GM18861 (cell line): ENCODE measurements at regions not wholly inside any gene's neighbourhood (a gene's known extent, or its start where the extent isn't known, plus 50 kb on each side); places are given as distances from the start of the nearest gene placed in this dataset.
"Not testable (repeated sequence)": the region's sequence is repeated elsewhere in the genome, so short reads cannot be mapped to it uniquely, and the experiment has no call there.

ENCODE experiments used
- ATAC-seq: cut with Tn5 transposase; IDR thresholded peaks from one replicate; pipeline ENCODE4 v1.9.1; 2021; ENCODE audit not compliant: unreplicated experiment

- ATAC-seq, result no peak
These were observed 109.2 kb downstream of the TMEM121 start for GRCh38 chr14:105635560-105635959.

DNA sequence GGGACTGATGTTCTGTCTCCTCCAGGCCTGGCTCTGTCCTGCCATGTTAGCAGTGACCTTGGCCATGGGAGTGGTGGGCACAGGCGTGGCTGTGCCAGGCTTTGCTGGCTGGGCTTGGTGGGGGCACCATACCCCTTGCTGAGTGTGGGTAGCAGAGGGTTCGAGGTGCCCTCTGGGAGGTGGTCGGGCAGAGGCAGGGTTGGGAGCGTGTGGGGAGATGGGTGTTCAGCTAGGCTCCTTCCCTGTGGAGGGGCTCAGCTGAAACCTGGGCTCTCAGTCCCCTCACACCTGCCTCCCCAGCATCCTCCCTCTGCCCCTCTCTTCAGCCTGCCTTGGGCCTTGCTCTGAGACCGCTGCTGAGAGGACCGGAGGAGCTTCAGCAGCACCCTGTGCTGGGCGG lies 109.6 kb downstream of the TMEM121 start:
- not testable (repeated sequence) for ATAC-seq

GRCh38 chr14:105636935-105637334 lies 110.6 kb downstream of the TMEM121 start:
- no peak for ATAC-seq

GRCh38 chr14:105637345-105637744 lies 111.0 kb downstream of the TMEM121 start:
- ATAC-seq, result not testable (repeated sequence)

- ATAC-seq, result not testable (repeated sequence)
These were observed 113.9 kb downstream of the TMEM121 start for GRCh38 chr14:105639969-105640931.

DNA sequence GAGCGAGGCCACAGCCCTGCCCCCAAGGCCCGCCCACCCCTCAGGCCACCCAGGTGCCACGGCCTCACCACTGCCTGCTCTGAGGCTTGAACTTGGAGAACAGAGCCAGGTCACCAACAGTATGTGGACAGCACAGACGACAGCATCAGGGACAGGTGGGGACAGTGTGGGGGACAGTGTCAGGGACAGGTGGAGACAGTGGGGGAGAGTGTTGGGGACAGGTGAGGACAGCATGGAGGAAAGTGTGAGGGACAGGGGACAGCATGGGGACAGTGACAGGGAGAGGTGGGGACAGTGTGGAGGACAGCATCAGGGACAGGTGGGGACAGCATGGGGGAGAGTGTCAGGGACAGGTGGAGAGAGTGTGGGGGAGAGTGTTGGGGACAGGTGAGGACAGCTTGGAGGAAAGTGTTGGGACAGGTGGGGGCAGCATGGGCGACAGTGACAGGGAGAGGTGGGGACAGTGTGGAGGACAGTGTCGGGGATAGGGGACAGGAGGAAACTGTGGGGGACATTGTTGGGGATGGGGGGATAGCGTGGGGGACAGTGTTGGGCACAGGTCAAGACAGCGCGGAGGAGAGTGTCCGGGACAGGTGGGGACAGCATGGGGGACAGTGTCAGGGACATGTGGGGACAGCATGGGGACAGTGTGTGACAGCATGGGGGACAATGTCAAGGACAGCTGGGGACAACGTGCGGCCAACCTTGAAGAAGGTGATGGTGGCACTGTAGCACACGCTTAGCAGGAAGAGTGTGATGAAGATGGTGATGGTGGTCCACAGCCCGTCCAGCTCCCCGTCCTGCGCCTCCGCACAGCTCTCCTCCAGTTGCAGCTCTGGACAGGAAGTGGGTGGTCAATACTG lies 114.9 kb downstream of the TMEM121 start:
- ATAC-seq, result no peak

DNA sequence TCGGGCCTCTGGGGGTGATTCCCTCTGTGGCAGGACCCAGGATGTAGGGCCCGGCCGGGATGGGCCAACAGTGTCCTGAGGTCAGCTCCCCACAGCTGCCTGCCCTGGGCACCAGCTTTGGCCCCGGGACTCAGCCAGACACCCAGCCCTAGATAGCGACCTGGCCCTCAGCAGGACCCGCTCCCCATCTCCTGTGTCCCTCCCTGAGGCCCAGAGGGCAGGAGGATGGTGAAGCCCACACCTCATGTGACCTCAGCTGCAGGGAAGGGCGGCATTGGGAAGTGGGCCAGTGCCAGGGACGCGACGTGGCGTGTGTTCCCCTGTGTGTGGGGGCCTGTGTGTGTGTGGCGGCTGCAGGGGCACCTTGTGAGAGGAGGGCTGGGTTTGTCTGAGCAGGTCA lies 115.6 kb downstream of the TMEM121 start:
- not testable (repeated sequence) for ATAC-seq

GRCh38 chr14:105642486-105642885 lies 116.1 kb downstream of the TMEM121 start:
- not testable (repeated sequence) for ATAC-seq

- not testable (repeated sequence) for ATAC-seq
These were observed 117.1 kb downstream of the TMEM121 start for GRCh38 chr14:105643406-105644052.

DNA sequence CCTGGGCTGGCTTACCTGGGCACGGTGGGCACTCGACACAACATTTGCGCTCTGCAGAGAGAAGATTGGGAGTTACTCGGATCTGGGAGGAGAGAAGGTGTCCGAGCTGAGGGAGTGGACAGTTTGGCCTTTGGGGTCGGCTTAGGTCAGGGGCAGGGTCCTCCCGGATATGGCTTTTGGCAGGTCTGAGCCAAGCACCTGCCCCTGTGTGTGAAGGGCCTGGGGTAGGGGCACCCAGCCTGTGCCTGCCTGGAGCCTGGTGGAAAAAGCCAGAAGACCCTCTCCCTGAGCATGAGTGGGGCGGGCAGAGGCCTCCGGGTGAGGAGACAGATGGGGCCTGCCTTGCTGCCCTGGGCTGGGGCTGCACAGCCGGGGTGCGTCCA lies 117.7 kb downstream of the TMEM121 start:
- ATAC-seq, result not testable (repeated sequence)

DNA sequence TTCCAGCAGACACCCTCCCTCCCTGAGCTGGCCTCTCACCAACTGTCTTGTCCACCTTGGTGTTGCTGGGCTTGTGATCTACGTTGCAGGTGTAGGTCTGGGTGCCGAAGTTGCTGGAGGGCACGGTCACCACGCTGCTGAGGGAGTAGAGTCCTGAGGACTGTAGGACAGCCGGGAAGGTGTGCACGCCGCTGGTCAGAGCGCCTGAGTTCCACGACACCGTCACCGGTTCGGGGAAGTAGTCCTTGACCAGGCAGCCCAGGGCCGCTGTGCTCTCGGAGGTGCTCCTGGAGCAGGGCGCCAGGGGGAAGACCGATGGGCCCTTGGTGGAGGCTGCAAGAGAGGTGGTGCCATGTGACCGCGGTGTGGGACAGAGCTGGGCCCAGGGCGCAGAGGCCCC lies 118.1 kb downstream of the TMEM121 start:
- not testable (repeated sequence) for ATAC-seq

- ATAC-seq, result not testable (repeated sequence)
These were observed 118.5 kb downstream of the TMEM121 start for GRCh38 chr14:105644891-105645290.

- ATAC-seq, result not testable (repeated sequence)
These were observed 119.0 kb downstream of the TMEM121 start for GRCh38 chr14:105645389-105645788.

- no peak for ATAC-seq
These were observed 119.8 kb downstream of the TMEM121 start for GRCh38 chr14:105646175-105646574.

- ATAC-seq, result not testable (repeated sequence)
These were observed 120.4 kb downstream of the TMEM121 start for GRCh38 chr14:105646711-105647281.

GRCh38 chr14:105647426-105647783 lies 121.0 kb downstream of the TMEM121 start:
- ATAC-seq, result not testable (repeated sequence)

DNA sequence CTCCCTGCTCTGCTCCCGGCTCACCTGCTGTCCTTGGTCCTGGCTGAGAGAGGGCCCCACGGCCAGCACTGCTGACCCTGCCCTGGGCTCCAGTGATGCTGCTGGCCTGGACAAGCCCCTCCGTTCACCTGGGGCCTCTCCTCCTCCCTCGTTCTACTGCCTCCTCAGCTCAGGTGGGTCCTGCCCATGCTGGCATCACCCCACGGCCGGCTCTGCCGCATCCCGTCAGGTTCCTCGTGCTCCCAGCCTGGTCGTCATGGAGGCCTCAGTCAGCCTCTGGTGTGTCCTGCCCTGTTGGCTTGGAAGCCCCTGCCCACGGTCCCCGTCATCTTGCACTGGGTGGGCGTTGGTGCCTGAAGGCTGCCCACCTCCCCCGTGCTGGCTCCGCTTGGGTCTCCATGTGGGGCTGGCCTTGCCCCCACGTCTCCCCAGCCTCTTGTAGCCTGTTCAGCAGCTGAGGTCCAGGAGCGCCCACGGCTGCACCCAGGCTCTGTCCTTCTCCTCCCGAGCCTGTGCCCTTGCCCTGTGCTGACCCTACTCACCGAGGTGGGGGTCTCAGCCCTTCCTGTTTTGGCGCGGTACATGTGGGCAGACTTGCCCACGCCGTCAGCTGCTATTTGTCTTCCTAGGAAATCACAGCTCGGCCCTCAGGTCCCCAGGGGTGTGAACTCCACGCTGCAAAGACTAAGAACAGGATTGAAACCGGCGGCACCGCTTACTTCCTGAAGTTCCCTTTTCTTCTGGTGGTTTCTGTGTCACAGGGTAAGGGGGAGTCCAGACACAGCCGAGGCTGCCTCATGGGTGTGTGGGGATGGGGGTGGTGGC lies 121.6 kb downstream of the TMEM121 start:
- ATAC-seq, result no peak

DNA sequence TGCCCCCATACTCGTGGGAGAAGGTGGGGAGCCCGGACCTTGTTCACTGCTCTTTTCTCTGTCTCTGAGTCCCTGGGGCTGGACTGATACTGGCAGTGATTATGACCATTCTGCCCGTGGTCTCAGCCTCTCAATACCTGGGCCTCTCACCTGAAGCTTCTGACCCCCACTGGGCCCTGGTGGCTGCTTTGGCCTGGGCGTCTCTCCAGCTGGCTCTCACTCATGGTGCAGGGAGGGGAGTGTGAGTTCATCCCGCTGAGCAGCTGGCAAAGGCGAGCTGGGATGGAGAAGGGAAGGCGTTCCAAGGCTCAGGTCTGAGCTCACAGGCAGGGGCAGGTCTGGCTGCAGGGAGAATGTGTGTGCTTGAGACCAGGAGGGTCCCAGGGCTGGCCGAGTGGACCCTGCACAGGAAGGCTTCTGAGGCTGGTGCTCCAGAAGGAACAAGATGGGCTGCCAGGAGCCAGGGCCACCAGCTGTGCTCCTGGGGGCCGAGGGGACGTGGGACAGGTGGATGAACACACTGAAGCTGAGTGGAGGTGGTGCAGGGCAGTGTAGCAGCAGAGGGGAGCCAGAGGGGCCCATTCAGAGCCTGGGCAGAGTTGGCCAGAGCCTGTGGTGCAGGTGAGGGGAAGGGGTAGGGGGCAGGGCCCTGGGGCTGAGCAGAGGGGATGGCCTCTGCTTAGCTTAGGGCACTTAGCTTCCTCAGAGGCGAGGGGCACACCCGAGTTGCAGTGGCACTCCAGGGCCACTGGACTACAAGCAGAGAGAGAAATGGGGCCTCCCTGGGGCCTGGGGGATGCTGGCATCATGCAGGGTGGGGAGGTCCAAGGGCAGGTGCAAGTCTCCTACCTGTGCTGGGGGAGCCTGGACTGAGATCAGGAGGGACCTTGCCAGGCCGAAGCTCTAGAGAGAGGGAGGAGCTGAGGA lies 122.5 kb downstream of the TMEM121 start:
- not testable (repeated sequence) for ATAC-seq

DNA sequence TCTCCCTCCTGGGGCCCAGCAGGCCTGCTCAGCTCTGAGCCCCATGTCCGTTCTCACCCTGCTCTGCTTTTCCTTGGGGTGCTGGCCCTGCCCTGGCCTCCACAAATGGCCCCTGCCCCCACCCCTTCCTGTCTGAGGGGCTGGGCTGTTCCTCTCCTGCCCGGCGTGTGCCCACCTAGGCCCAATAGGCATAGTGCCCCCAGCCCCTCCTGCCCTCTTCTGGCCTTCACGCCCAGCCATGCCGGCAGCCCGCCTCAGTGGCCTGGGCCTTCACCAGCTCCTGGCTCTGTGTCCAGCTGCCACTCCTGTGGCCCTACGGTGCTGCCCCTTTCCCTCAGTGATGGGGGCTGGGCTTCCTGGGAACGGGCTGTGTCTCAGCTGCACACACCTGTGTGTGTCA lies 125.9 kb downstream of the TMEM121 start:
- ATAC-seq, result not testable (repeated sequence)
